Ovary (tissue), 3 donors: ENCODE measurements at regions not wholly inside any gene's neighbourhood (a gene's known extent, or its start where the extent isn't known, plus 50 kb on each side); places are given as distances from the start of the nearest gene placed in this dataset.

Source experiments
- POLR2A ChIP-seq: fragments of 450-650 bp; IDR thresholded peaks from one replicate; pipeline ENCODE4 v1.6.1; 2017; ENCODE audit warnings: antibody characterized with exemption, mild to moderate bottlenecking, moderate library complexity
- TF ChIP-seq, protein P1 (sequence below), 3 donors: fragments of 450-650 bp in 2 of 3; fragments of 200-600 bp in 1 of 3; IDR thresholded peaks; one replicate each; pipeline versions ENCODE4 v1.5.1 to v1.8.0; 2016 to 2022; ENCODE audit warnings: antibody characterized with exemption in 3 of 3, mild to moderate bottlenecking in 1 of 3
- donor health status: DM: no; HTN: no; CAD: no.

DNA sequence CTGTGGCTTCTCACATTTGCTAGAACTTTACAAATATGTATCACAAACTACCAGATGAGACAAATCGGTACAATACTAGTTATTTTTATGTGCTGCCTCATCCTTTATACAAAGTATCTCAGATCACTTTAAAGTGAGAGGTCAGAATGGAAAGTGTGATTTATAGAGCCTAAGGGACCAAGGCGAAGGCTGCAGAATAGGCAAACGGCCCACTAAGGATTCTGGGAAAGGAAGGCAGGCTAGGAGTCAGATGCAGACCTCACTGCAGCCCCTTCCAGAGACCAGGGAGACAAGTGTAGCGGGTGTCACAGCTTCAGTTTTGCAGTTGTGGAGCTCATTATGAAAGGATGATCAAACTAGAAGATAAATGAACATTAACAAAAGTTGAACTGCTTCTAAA is 190.6 kb downstream of the HIBADH start:
- TF ChIP-seq, protein P1, sequence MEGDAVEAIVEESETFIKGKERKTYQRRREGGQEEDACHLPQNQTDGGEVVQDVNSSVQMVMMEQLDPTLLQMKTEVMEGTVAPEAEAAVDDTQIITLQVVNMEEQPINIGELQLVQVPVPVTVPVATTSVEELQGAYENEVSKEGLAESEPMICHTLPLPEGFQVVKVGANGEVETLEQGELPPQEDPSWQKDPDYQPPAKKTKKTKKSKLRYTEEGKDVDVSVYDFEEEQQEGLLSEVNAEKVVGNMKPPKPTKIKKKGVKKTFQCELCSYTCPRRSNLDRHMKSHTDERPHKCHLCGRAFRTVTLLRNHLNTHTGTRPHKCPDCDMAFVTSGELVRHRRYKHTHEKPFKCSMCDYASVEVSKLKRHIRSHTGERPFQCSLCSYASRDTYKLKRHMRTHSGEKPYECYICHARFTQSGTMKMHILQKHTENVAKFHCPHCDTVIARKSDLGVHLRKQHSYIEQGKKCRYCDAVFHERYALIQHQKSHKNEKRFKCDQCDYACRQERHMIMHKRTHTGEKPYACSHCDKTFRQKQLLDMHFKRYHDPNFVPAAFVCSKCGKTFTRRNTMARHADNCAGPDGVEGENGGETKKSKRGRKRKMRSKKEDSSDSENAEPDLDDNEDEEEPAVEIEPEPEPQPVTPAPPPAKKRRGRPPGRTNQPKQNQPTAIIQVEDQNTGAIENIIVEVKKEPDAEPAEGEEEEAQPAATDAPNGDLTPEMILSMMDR (IDR thresholded peaks at IDR 0.05) = no peak
- TF ChIP-seq POLR2A = no peak
